ENCODE measurements at regions not wholly inside any gene's neighbourhood (a gene's known extent, or its start where the extent isn't known, plus 50 kb on each side); places are given as distances from the start of the nearest gene placed in this dataset.

DNA sequence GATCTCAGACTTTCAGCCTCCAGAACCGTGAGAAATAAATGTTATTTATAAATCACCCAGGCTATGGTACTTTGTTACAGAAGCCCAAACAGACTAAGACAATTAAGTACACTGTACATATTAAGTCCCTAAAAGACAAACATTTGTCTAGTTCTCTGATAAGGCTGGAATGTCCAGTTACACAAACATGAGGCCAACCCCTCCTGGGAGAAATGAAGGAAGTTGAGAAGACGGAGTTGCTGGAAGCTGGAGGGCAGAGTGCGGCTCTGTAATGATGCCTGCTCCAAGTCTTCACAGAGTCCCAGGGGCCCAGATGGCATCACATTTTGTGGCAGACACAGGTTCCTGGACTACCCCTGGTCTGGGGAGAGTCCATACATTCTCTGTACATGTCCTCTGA is 79.2 kb upstream of the ST8SIA3 start:
- TF ChIP-seq, protein P1, sequence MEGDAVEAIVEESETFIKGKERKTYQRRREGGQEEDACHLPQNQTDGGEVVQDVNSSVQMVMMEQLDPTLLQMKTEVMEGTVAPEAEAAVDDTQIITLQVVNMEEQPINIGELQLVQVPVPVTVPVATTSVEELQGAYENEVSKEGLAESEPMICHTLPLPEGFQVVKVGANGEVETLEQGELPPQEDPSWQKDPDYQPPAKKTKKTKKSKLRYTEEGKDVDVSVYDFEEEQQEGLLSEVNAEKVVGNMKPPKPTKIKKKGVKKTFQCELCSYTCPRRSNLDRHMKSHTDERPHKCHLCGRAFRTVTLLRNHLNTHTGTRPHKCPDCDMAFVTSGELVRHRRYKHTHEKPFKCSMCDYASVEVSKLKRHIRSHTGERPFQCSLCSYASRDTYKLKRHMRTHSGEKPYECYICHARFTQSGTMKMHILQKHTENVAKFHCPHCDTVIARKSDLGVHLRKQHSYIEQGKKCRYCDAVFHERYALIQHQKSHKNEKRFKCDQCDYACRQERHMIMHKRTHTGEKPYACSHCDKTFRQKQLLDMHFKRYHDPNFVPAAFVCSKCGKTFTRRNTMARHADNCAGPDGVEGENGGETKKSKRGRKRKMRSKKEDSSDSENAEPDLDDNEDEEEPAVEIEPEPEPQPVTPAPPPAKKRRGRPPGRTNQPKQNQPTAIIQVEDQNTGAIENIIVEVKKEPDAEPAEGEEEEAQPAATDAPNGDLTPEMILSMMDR (IDR thresholded peaks at IDR 0.05 in 4 of 5, conservative IDR thresholded peaks at IDR 0.05 in 1 of 5) = no peak
- TF ChIP-seq POLR2A (IDR thresholded peaks at IDR 0.05) = no peak

Data from gastrocnemius medialis (tissue), 4 donors.